ENCODE measurements at regions not wholly inside any gene's neighbourhood (a gene's known extent, or its start where the extent isn't known, plus 50 kb on each side); places are given as distances from the start of the nearest gene placed in this dataset.

DNA sequence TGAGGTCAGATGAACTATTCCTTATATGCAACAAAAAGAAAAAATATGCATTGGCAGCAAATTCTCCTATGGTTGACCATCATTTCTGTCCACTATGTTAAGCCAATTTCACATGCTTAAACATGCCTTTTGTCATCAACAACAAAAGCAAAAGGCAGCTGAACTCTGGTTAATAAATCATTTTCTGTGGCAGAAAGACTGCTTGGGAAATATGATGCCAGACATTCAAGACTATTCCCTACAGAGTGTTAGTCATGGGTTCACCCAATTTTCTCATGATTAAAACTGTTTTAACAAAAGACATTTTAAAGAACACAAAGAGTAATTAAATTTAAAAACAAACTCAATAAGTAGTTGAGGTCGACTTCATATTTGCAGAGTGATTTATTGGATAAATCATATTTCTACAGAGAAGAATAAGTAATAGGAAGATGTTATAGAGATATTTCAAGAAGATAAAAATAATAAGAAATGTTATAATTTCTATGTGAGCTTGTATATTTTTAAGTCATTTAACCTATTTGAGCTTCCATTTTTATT is 890.6 kb downstream of the STPG2 start:
- TF ChIP-seq, protein P1, sequence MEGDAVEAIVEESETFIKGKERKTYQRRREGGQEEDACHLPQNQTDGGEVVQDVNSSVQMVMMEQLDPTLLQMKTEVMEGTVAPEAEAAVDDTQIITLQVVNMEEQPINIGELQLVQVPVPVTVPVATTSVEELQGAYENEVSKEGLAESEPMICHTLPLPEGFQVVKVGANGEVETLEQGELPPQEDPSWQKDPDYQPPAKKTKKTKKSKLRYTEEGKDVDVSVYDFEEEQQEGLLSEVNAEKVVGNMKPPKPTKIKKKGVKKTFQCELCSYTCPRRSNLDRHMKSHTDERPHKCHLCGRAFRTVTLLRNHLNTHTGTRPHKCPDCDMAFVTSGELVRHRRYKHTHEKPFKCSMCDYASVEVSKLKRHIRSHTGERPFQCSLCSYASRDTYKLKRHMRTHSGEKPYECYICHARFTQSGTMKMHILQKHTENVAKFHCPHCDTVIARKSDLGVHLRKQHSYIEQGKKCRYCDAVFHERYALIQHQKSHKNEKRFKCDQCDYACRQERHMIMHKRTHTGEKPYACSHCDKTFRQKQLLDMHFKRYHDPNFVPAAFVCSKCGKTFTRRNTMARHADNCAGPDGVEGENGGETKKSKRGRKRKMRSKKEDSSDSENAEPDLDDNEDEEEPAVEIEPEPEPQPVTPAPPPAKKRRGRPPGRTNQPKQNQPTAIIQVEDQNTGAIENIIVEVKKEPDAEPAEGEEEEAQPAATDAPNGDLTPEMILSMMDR (IDR thresholded peaks at IDR 0.05) = no peak
- no peak for TF ChIP-seq POLR2A (IDR thresholded peaks at IDR 0.05)
- TF ChIP-seq EP300 (IDR thresholded peaks at IDR 0.05; ENCODE audit: low read depth) = no peak
- TF ChIP-seq POLR2AphosphoS5 (IDR thresholded peaks at IDR 0.05) = no peak

Measured in transverse colon (tissue), 4 donors.